ENCODE measurements at regions not wholly inside any gene's neighbourhood (a gene's known extent, or its start where the extent isn't known, plus 50 kb on each side); places are given as distances from the start of the nearest gene placed in this dataset.

DNA sequence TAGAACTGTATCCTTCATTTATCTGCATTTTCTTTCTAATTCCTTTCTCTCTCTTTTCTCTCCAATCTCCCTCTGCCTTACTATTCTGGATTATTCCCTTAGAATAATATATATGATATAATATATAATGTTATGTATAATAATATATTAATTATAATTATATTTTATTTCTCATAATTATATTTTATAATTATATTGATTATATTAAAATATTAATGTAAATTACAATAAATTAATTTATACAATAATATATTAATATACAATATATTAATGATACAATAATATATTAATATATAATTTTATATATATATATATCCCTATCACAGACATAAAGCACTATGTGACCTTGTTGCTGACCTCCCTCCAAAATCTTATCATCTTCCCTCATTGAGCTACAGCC is 661.3 kb upstream of the CHORDC1 start:
- Histone ChIP-seq H3K9me3 (ENCODE audit: control insufficient read depth, insufficient read depth, low read depth, low read length) (0 out of 2 replicates have a peak, but pooled peaks cover 2% of the 10 kb centered on the region), H3K4me1 (ENCODE audit: control insufficient read depth, insufficient read depth, low read length) (no peaks in the 10 kb centered on the region), H3K4me3 (ENCODE audit: low read depth in 2 of 2, low read length in 2 of 2) (no peak overlapping the region), H3K36me3 (ENCODE audit: control insufficient read depth, insufficient read depth, low read length) (no peaks in the 10 kb centered on the region), H3K27me3 (ENCODE audit: control insufficient read depth, insufficient read depth, low read length) (no peaks in the 10 kb centered on the region), H3K27ac (ENCODE audit: low read length) (no peak overlapping the region)
- ATAC-seq: no peak
- intact Hi-C loops (cut with micrococcal nuclease; ENCODE audit: unreplicated experiment) (no loop called here), in situ Hi-C loops (cut with HindIII; ENCODE audit: low pct_unique_long_range_greater_than_20kb, low sequenced_read_pairs) (no loop called here)
- CTCF ChIA-PET: no interaction called here
- DNase-seq (ENCODE audit: low read depth, low spot score): no peak
- POLR2A ChIA-PET: no interaction called here
- no TSS peak for BruUV-seq (replicated peaks)
- no peak for TF ChIP-seq TCF7L2 (IDR thresholded peaks at IDR 0.05; ENCODE audit: low read depth, low read length)

GRCh38 chr11:90874986-90875385 is 652.1 kb upstream of the CHORDC1 start:
- CTCF ChIA-PET: no interaction called here
- no peak for DNase-seq (ENCODE audit: low read depth, low spot score)
- H3K4me3 ChIP-seq (ENCODE audit: low read depth in 2 of 2, low read length in 2 of 2): no peak overlapping the region
- in situ Hi-C loops (cut with HindIII; ENCODE audit: low pct_unique_long_range_greater_than_20kb, low sequenced_read_pairs): no loop called here
- H3K36me3 ChIP-seq (ENCODE audit: control insufficient read depth, insufficient read depth, low read length): no peaks in the 10 kb centered on the region
- no TSS peak for BruUV-seq (replicated peaks)
- H3K27me3 ChIP-seq (ENCODE audit: control insufficient read depth, insufficient read depth, low read length): no peaks in the 10 kb centered on the region
- no peak for ATAC-seq
- no peak for TF ChIP-seq TCF7L2 (IDR thresholded peaks at IDR 0.05; ENCODE audit: low read depth, low read length)
- no peak for TF ChIP-seq SIN3A (IDR thresholded peaks at IDR 0.05; ENCODE audit: borderline replicate concordance, insufficient read depth, low read depth, low read length)
- TF ChIP-seq, protein P1, sequence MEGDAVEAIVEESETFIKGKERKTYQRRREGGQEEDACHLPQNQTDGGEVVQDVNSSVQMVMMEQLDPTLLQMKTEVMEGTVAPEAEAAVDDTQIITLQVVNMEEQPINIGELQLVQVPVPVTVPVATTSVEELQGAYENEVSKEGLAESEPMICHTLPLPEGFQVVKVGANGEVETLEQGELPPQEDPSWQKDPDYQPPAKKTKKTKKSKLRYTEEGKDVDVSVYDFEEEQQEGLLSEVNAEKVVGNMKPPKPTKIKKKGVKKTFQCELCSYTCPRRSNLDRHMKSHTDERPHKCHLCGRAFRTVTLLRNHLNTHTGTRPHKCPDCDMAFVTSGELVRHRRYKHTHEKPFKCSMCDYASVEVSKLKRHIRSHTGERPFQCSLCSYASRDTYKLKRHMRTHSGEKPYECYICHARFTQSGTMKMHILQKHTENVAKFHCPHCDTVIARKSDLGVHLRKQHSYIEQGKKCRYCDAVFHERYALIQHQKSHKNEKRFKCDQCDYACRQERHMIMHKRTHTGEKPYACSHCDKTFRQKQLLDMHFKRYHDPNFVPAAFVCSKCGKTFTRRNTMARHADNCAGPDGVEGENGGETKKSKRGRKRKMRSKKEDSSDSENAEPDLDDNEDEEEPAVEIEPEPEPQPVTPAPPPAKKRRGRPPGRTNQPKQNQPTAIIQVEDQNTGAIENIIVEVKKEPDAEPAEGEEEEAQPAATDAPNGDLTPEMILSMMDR (IDR thresholded peaks at IDR 0.05): no peak
- TF ChIP-seq POLR2AphosphoS5 (IDR thresholded peaks at IDR 0.05; ENCODE audit: low read depth, low read length): no peak
- TF ChIP-seq, protein P2, sequence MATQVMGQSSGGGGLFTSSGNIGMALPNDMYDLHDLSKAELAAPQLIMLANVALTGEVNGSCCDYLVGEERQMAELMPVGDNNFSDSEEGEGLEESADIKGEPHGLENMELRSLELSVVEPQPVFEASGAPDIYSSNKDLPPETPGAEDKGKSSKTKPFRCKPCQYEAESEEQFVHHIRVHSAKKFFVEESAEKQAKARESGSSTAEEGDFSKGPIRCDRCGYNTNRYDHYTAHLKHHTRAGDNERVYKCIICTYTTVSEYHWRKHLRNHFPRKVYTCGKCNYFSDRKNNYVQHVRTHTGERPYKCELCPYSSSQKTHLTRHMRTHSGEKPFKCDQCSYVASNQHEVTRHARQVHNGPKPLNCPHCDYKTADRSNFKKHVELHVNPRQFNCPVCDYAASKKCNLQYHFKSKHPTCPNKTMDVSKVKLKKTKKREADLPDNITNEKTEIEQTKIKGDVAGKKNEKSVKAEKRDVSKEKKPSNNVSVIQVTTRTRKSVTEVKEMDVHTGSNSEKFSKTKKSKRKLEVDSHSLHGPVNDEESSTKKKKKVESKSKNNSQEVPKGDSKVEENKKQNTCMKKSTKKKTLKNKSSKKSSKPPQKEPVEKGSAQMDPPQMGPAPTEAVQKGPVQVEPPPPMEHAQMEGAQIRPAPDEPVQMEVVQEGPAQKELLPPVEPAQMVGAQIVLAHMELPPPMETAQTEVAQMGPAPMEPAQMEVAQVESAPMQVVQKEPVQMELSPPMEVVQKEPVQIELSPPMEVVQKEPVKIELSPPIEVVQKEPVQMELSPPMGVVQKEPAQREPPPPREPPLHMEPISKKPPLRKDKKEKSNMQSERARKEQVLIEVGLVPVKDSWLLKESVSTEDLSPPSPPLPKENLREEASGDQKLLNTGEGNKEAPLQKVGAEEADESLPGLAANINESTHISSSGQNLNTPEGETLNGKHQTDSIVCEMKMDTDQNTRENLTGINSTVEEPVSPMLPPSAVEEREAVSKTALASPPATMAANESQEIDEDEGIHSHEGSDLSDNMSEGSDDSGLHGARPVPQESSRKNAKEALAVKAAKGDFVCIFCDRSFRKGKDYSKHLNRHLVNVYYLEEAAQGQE (IDR thresholded peaks at IDR 0.05; ENCODE audit: insufficient read depth in 1 of 2, low read depth in 2 of 2, low read length in 1 of 2): no peak
- intact Hi-C loops (cut with micrococcal nuclease; ENCODE audit: unreplicated experiment): no loop called here
- H3K27ac ChIP-seq (ENCODE audit: low read length): no peak overlapping the region
- no peaks in the 10 kb centered on the region for H3K4me1 ChIP-seq (ENCODE audit: control insufficient read depth, insufficient read depth, low read length)
- peaks cover 4% of the 10 kb centered on the region; the same call in 1 of the 2 replicates for H3K9me3 ChIP-seq (ENCODE audit: control insufficient read depth, insufficient read depth, low read depth, low read length)
- POLR2A ChIA-PET: no interaction called here

GRCh38 chr11:90874281-90874680 is 651.4 kb upstream of the CHORDC1 start:
- H3K4me3 ChIP-seq (ENCODE audit: low read depth in 2 of 2, low read length in 2 of 2): no peak overlapping the region
- H3K9me3 ChIP-seq (ENCODE audit: control insufficient read depth, insufficient read depth, low read depth, low read length): peaks cover 4% of the 10 kb centered on the region; the same call in 1 of the 2 replicates
- H3K4me1 ChIP-seq (ENCODE audit: control insufficient read depth, insufficient read depth, low read length): no peaks in the 10 kb centered on the region
- CTCF ChIA-PET: no interaction called here
- DNase-seq (ENCODE audit: low read depth, low spot score) (no peak), ATAC-seq (no peak)
- in situ Hi-C loops (cut with HindIII; ENCODE audit: low pct_unique_long_range_greater_than_20kb, low sequenced_read_pairs): no loop called here
- H3K27ac ChIP-seq (ENCODE audit: low read length): no peak overlapping the region
- BruUV-seq (replicated peaks): no TSS peak
- intact Hi-C loops (cut with micrococcal nuclease; ENCODE audit: unreplicated experiment): no loop called here
- no peaks in the 10 kb centered on the region for H3K36me3 ChIP-seq (ENCODE audit: control insufficient read depth, insufficient read depth, low read length)
- TF ChIP-seq SIN3A (IDR thresholded peaks at IDR 0.05; ENCODE audit: borderline replicate concordance, insufficient read depth, low read depth, low read length) (no peak), TCF7L2 (IDR thresholded peaks at IDR 0.05; ENCODE audit: low read depth, low read length) (no peak), POLR2AphosphoS5 (IDR thresholded peaks at IDR 0.05; ENCODE audit: low read depth, low read length) (no peak)
- TF ChIP-seq, protein P1 (IDR thresholded peaks at IDR 0.05): no peak
- TF ChIP-seq, protein P2 (IDR thresholded peaks at IDR 0.05; ENCODE audit: insufficient read depth in 1 of 2, low read depth in 2 of 2, low read length in 1 of 2): no peak
- POLR2A ChIA-PET: no interaction called here
- no peaks in the 10 kb centered on the region for H3K27me3 ChIP-seq (ENCODE audit: control insufficient read depth, insufficient read depth, low read length)
